Dendritic cell treated with granulocyte-macrophage colony-stimulating factor and Interleukin-4, amounts not matched to agents 40 ng/mL and 50 ng/mL, for 4 days (primary cell): ENCODE measurements at regions not wholly inside any gene's neighbourhood (a gene's known extent, or its start where the extent isn't known, plus 50 kb on each side); places are given as distances from the start of the nearest gene placed in this dataset.

ENCODE experiments used
- H3K27ac Mint-ChIP-seq: one replicate; pipeline ENCODE4 v1.8.0; 2022; ENCODE audit warnings: mild to moderate bottlenecking, mixed read lengths
- H3K27me3 Mint-ChIP-seq: one replicate; pipeline ENCODE4 v1.8.0; 2022; ENCODE audit warnings: mild to moderate bottlenecking, mixed read lengths
- H3K36me3 Mint-ChIP-seq: one replicate; pipeline ENCODE4 v1.8.0; 2022; ENCODE audit warnings: low read depth, mixed read lengths
- H3K4me1 Mint-ChIP-seq: one replicate; pipeline ENCODE4 v1.8.0; 2022; ENCODE audit warnings: low read depth, mixed read lengths
- H3K4me3 Mint-ChIP-seq: one replicate; pipeline ENCODE4 v1.8.0; 2022; ENCODE audit warnings: mild to moderate bottlenecking, moderate library complexity, mixed read lengths
- H3K9me3 Mint-ChIP-seq: one replicate; pipeline ENCODE4 v1.8.0; 2022; ENCODE audit warnings: mixed read lengths
- intact Hi-C: fragments of 100-400 bp; cut with micrococcal nuclease; formaldehyde crosslinking; loops from one replicate; pipeline ENCODE4 v1.15.0; 2022

GRCh38 chr7:108723381-108723814 lies 153.7 kb downstream of the DNAJB9 start:
- intact Hi-C loops = no loop called here
- Mint-ChIP-seq H3K27me3 (no peaks in the 10 kb centered on the region), H3K27ac (no peak overlapping the region), H3K9me3 (peaks cover 22% of the 10 kb centered on the region), H3K4me3 (no peak overlapping the region), H3K4me1 (no peaks in the 10 kb centered on the region), H3K36me3 (no peaks in the 10 kb centered on the region)

GRCh38 chr7:108724251-108725100 lies 154.8 kb downstream of the DNAJB9 start:
- Mint-ChIP-seq H3K36me3 (no peaks in the 10 kb centered on the region), H3K4me1 (no peaks in the 10 kb centered on the region), H3K4me3 (no peak overlapping the region), H3K27ac (no peak overlapping the region), H3K9me3 (peaks cover 22% of the 10 kb centered on the region), H3K27me3 (no peaks in the 10 kb centered on the region)
- intact Hi-C loops = no loop called here

- no peak overlapping the region for H3K27ac Mint-ChIP-seq
- H3K4me1 Mint-ChIP-seq = no peaks in the 10 kb centered on the region
- intact Hi-C loops = no loop called here
- H3K9me3 Mint-ChIP-seq = peaks cover 5% of the 10 kb centered on the region
- no peak overlapping the region for H3K4me3 Mint-ChIP-seq
- no peaks in the 10 kb centered on the region for H3K27me3 Mint-ChIP-seq
- no peaks in the 10 kb centered on the region for H3K36me3 Mint-ChIP-seq
These were observed 166.1 kb downstream of the DNAJB9 start for GRCh38 chr7:108735814-108736213.

GRCh38 chr7:108736221-108736891 lies 166.7 kb downstream of the DNAJB9 start:
- Mint-ChIP-seq H3K4me3 (no peak overlapping the region), H3K27me3 (no peaks in the 10 kb centered on the region), H3K36me3 (no peaks in the 10 kb centered on the region), H3K27ac (no peak overlapping the region), H3K4me1 (no peaks in the 10 kb centered on the region), H3K9me3 (peaks cover 10% of the 10 kb centered on the region)
- intact Hi-C loops = no loop called here

GRCh38 chr7:108770981-108771745 lies 201.5 kb downstream of the DNAJB9 start:
- no peaks in the 10 kb centered on the region for H3K9me3 Mint-ChIP-seq
- intact Hi-C loops = no loop called here
- H3K4me3 Mint-ChIP-seq = no peak overlapping the region
- no peak overlapping the region for H3K27ac Mint-ChIP-seq
- H3K36me3 Mint-ChIP-seq = no peaks in the 10 kb centered on the region
- no peaks in the 10 kb centered on the region for H3K27me3 Mint-ChIP-seq
- no peaks in the 10 kb centered on the region for H3K4me1 Mint-ChIP-seq

- Mint-ChIP-seq H3K27ac (no peak overlapping the region), H3K27me3 (no peaks in the 10 kb centered on the region), H3K4me1 (no peaks in the 10 kb centered on the region), H3K36me3 (no peaks in the 10 kb centered on the region), H3K4me3 (no peak overlapping the region), H3K9me3 (no peaks in the 10 kb centered on the region)
- intact Hi-C loops = no loop called here
These were observed 202.2 kb downstream of the DNAJB9 start for GRCh38 chr7:108771853-108772252.

GRCh38 chr7:108777966-108778365 lies 208.3 kb downstream of the DNAJB9 start:
- Mint-ChIP-seq H3K9me3 (no peaks in the 10 kb centered on the region), H3K36me3 (no peaks in the 10 kb centered on the region), H3K27me3 (no peaks in the 10 kb centered on the region), H3K27ac (no peak overlapping the region), H3K4me3 (no peak overlapping the region), H3K4me1 (no peaks in the 10 kb centered on the region)
- intact Hi-C loops = no loop called here

GRCh38 chr7:108789451-108789850 lies 219.8 kb downstream of the DNAJB9 start:
- no peak overlapping the region for H3K27ac Mint-ChIP-seq
- intact Hi-C loops = no loop called here
- H3K27me3 Mint-ChIP-seq = no peaks in the 10 kb centered on the region
- no peak overlapping the region for H3K4me3 Mint-ChIP-seq
- peaks cover 37% of the 10 kb centered on the region for H3K9me3 Mint-ChIP-seq
- no peaks in the 10 kb centered on the region for H3K36me3 Mint-ChIP-seq
- no peaks in the 10 kb centered on the region for H3K4me1 Mint-ChIP-seq

- Mint-ChIP-seq H3K9me3 (peaks cover 10% of the 10 kb centered on the region), H3K4me3 (no peak overlapping the region), H3K4me1 (no peaks in the 10 kb centered on the region), H3K27me3 (no peaks in the 10 kb centered on the region), H3K36me3 (no peaks in the 10 kb centered on the region), H3K27ac (no peak overlapping the region)
- intact Hi-C loops = no loop called here
These were observed 224.8 kb downstream of the DNAJB9 start for GRCh38 chr7:108794466-108794865.

GRCh38 chr7:108802650-108803049 lies 233.0 kb downstream of the DNAJB9 start:
- Mint-ChIP-seq H3K4me3 (no peak overlapping the region), H3K27ac (no peak overlapping the region), H3K9me3 (peaks cover 11% of the 10 kb centered on the region), H3K27me3 (no peaks in the 10 kb centered on the region), H3K4me1 (no peaks in the 10 kb centered on the region), H3K36me3 (no peaks in the 10 kb centered on the region)
- intact Hi-C loops = no loop called here

GRCh38 chr7:108805808-108806397 lies 236.2 kb downstream of the DNAJB9 start:
- intact Hi-C loops = no loop called here
- no peaks in the 10 kb centered on the region for H3K9me3 Mint-ChIP-seq
- no peak overlapping the region for H3K4me3 Mint-ChIP-seq
- no peaks in the 10 kb centered on the region for H3K36me3 Mint-ChIP-seq
- H3K4me1 Mint-ChIP-seq = no peaks in the 10 kb centered on the region
- H3K27ac Mint-ChIP-seq = no peak overlapping the region
- no peaks in the 10 kb centered on the region for H3K27me3 Mint-ChIP-seq

GRCh38 chr7:108808549-108809266 lies 239.0 kb downstream of the DNAJB9 start:
- H3K4me1 Mint-ChIP-seq = no peaks in the 10 kb centered on the region
- intact Hi-C loops = no loop called here
- H3K27ac Mint-ChIP-seq = no peak overlapping the region
- H3K9me3 Mint-ChIP-seq = peaks cover 5% of the 10 kb centered on the region
- no peak overlapping the region for H3K4me3 Mint-ChIP-seq
- H3K27me3 Mint-ChIP-seq = no peaks in the 10 kb centered on the region
- no peaks in the 10 kb centered on the region for H3K36me3 Mint-ChIP-seq

- no peak overlapping the region for H3K4me3 Mint-ChIP-seq
- H3K36me3 Mint-ChIP-seq = no peaks in the 10 kb centered on the region
- H3K27me3 Mint-ChIP-seq = no peaks in the 10 kb centered on the region
- H3K27ac Mint-ChIP-seq = no peak overlapping the region
- intact Hi-C loops = no loop called here
- peaks cover 12% of the 10 kb centered on the region for H3K9me3 Mint-ChIP-seq
- H3K4me1 Mint-ChIP-seq = no peaks in the 10 kb centered on the region
These were observed 239.7 kb downstream of the DNAJB9 start for GRCh38 chr7:108809356-108809755.
